H1 (cell line): ENCODE measurements at regions not wholly inside any gene's neighbourhood (a gene's known extent, or its start where the extent isn't known, plus 50 kb on each side); places are given as distances from the start of the nearest gene placed in this dataset.

Experiments used
- CTCF ChIA-PET: fragments of 300-600 bp; sonication (Branson Sonifier 250); formaldehyde crosslinking; loops from one replicate; lab custom pipeline; 2021; ENCODE audit not compliant: partially characterized antibody; lab: Charles Lee
- POLR2A ChIA-PET: fragments of 300-600 bp; sonication (Branson Sonifier 250); formaldehyde crosslinking; loops from one replicate; lab custom pipeline; 2021; ENCODE audit warnings: inconsistent platforms; ENCODE audit not compliant: partially characterized antibody; lab: Charles Lee
- DNase-seq, 2 experiments: peaks; one replicate each; pipeline versions ENCODE4 v3.0.0 to v3.0.0-alpha.2; 2010 to 2022; ENCODE audit warnings: low spot score in 2 of 2, low read depth in 1 of 2, mixed read lengths in 1 of 2
- FAIRE-seq: peaks from 2 replicates; lab custom pipeline; 2011; peaks lifted over from hg19 to GRCh38; lab: Jason Lieb, UNC
- H2AFZ ChIP-seq: 2 replicates; pipeline ENCODE4 v1.8.1; 2012; ENCODE audit warnings: low read length, inconsistent platforms
- H2AK5ac ChIP-seq: 2 replicates; pipeline ENCODE4 v1.6.1; 2013; ENCODE audit warnings: low read depth, low read length
- H2BK120ac ChIP-seq: replicated peaks from 2 replicates; pipeline ENCODE3; 2013; ENCODE audit warnings: low read depth, low read length, inconsistent platforms
- H2BK12ac ChIP-seq: 2 replicates; pipeline ENCODE4 v1.6.1; 2013; ENCODE audit warnings: low read depth, low read length
- H2BK15ac ChIP-seq: 2 replicates; pipeline ENCODE4 v1.6.1; 2013; ENCODE audit warnings: low read length
- H2BK20ac ChIP-seq: 2 replicates; pipeline ENCODE4 v1.6.1; 2013; ENCODE audit warnings: low read length
- H2BK5ac ChIP-seq: 2 replicates; pipeline ENCODE4 v1.6.1; 2013; ENCODE audit warnings: low read depth, low read length
- H3K14ac ChIP-seq: 2 replicates; pipeline ENCODE4 v1.6.1; 2013; ENCODE audit warnings: inconsistent platforms; ENCODE audit not compliant: insufficient read length
- H3K18ac ChIP-seq: 2 replicates; pipeline ENCODE4 v1.6.1; 2013; ENCODE audit warnings: low read length; ENCODE audit errors: extremely low read depth
- H3K23ac ChIP-seq: 2 replicates; pipeline ENCODE4 v1.6.1; 2013; ENCODE audit warnings: inconsistent platforms; ENCODE audit not compliant: insufficient read length
- H3K23me2 ChIP-seq: 2 replicates; pipeline ENCODE4 v1.6.1; 2013; ENCODE audit warnings: low read depth, low read length
- H3K27ac ChIP-seq: 2 replicates; pipeline ENCODE4 v1.6.1; 2011; ENCODE audit warnings: low read depth, low read length, inconsistent platforms
- H3K27me3 ChIP-seq, 4 experiments: replicated peaks in 1 of 4; 1 replicate in 1 of 4; 2 replicates in 3 of 4; pipeline versions ENCODE4 v1.6.1 to v1.8.1; 2011 to 2013; ENCODE audit warnings: low read length in 3 of 4, mild to moderate bottlenecking in 3 of 4, inconsistent platforms in 2 of 4, mixed read lengths in 2 of 4, moderate library complexity in 1 of 4; ENCODE audit not compliant: control insufficient read depth in 3 of 4, insufficient read depth in 3 of 4; ENCODE audit errors: extremely low read depth in 1 of 4
- H3K36me3 ChIP-seq, 4 experiments: 2 replicates each; pipeline versions ENCODE4 v1.6.1 to v1.8.1; 2011 to 2013; ENCODE audit warnings: mild to moderate bottlenecking in 4 of 4, low read length in 3 of 4, moderate library complexity in 2 of 4, control low read depth in 1 of 4, inconsistent platforms in 1 of 4; ENCODE audit not compliant: insufficient read depth in 4 of 4, control insufficient read depth in 2 of 4
- H3K4ac ChIP-seq: replicated peaks from 2 replicates; pipeline ENCODE3; 2013; ENCODE audit warnings: low read length, low read depth, mixed read lengths, inconsistent platforms; ENCODE audit not compliant: insufficient read length
- H3K4me1 ChIP-seq, 4 experiments: replicated peaks in 1 of 4; 1 replicate in 1 of 4; 2 replicates in 3 of 4; pipeline versions ENCODE4 v1.6.1 to v1.8.1; 2011 to 2013; ENCODE audit warnings: low read length in 3 of 4, inconsistent platforms in 2 of 4, mixed read lengths in 1 of 4; ENCODE audit not compliant: insufficient read depth in 4 of 4, control insufficient read depth in 3 of 4
- H3K4me2 ChIP-seq, 2 experiments: 2 replicates each; pipeline versions ENCODE4 v1.6.1 to v1.8.1; 2011 to 2013; ENCODE audit warnings: low read depth in 2 of 2, low read length in 2 of 2, control low read depth in 1 of 2, inconsistent platforms in 1 of 2, mild to moderate bottlenecking in 1 of 2; ENCODE audit not compliant: insufficient read depth in 1 of 2
- H3K4me3 ChIP-seq, 4 experiments: fragments of 200-600, 300-600 bp in 1 of 4; sonication (generic), shearing (Covaris generic), sonication (Bioruptor Twin) in 1 of 4; 2 replicates each; pipeline versions ENCODE4 v1.5.1 to v1.8.1; 2011 to 2016; ENCODE audit warnings: low read length in 4 of 4, low read depth in 3 of 4, control low read depth in 2 of 4, inconsistent platforms in 2 of 4, mild to moderate bottlenecking in 2 of 4, mixed read lengths in 1 of 4, moderate library complexity in 1 of 4; ENCODE audit not compliant: insufficient read depth in 2 of 4; ENCODE audit errors: extremely low read depth in 1 of 4
- H3K56ac ChIP-seq: replicated peaks from 2 replicates; pipeline ENCODE3; 2013; ENCODE audit warnings: low read depth, mild to moderate bottlenecking, mixed read lengths, low read length, inconsistent platforms; ENCODE audit not compliant: insufficient read length
- H3K79me1 ChIP-seq: 2 replicates; pipeline ENCODE4 v1.6.1; 2013; ENCODE audit warnings: low read depth, low read length, control low read depth
- H3K79me2 ChIP-seq, 2 experiments: 2 replicates each; pipeline versions ENCODE4 v1.6.1 to v1.8.1; 2012 to 2013; ENCODE audit warnings: low read length in 2 of 2, mild to moderate bottlenecking in 2 of 2, inconsistent platforms in 1 of 2; ENCODE audit not compliant: insufficient read depth in 2 of 2, control insufficient read depth in 1 of 2
- H3K9ac ChIP-seq, 4 experiments: replicated peaks in 1 of 4; 1 replicate in 1 of 4; 2 replicates in 3 of 4; pipeline versions ENCODE4 v1.6.1 to v1.8.1; 2011 to 2013; ENCODE audit warnings: low read depth in 3 of 4, low read length in 3 of 4, control low read depth in 2 of 4, mild to moderate bottlenecking in 2 of 4, moderate library complexity in 2 of 4, inconsistent platforms in 1 of 4; ENCODE audit errors: extremely low read depth in 1 of 4
- H3K9me3 ChIP-seq, 2 experiments: 2 replicates each; pipeline versions ENCODE4 v1.6.1 to v1.8.1; 2012 to 2013; ENCODE audit warnings: mild to moderate bottlenecking in 2 of 2, moderate library complexity in 2 of 2, control low read depth in 1 of 2, inconsistent platforms in 1 of 2, low read depth in 1 of 2, low read length in 1 of 2, mixed read lengths in 1 of 2; ENCODE audit not compliant: insufficient read depth in 2 of 2
- H4K20me1 ChIP-seq, 2 experiments: replicated peaks in 1 of 2; 2 replicates each; pipeline versions ENCODE3 to v1.8.1; 2011 to 2013; ENCODE audit warnings: inconsistent platforms in 2 of 2, low read length in 2 of 2, mild to moderate bottlenecking in 1 of 2; ENCODE audit not compliant: insufficient read depth in 2 of 2, control insufficient read depth in 1 of 2
- H4K5ac ChIP-seq: 2 replicates; pipeline ENCODE4 v1.6.1; 2013; ENCODE audit warnings: low read length, low read depth, mixed read lengths, inconsistent platforms; ENCODE audit not compliant: insufficient read length
- H4K8ac ChIP-seq: 2 replicates; pipeline ENCODE4 v1.8.0; 2013; ENCODE audit warnings: mild to moderate bottlenecking, moderate library complexity, low read length, inconsistent platforms; ENCODE audit not compliant: insufficient read depth; ENCODE audit errors: extremely low read depth
- H4K91ac ChIP-seq: replicated peaks from 2 replicates; pipeline ENCODE3; 2013; ENCODE audit warnings: low read length, mixed read lengths, inconsistent platforms; ENCODE audit not compliant: insufficient read length
- ATF3 ChIP-seq: IDR thresholded peaks from 2 replicates; pipeline ENCODE4 v1.6.1; 2011; ENCODE audit warnings: low read depth, mild to moderate bottlenecking, low read length; ENCODE audit not compliant: insufficient read depth
- BCL11A ChIP-seq, 2 experiments: IDR thresholded peaks; one replicate each; pipeline ENCODE4 v1.6.1; 2011; ENCODE audit warnings: low read depth in 2 of 2, low read length in 2 of 2, mild to moderate bottlenecking in 2 of 2
- EGR1 ChIP-seq: IDR thresholded peaks from 2 replicates; pipeline ENCODE4 v1.6.1; 2011; ENCODE audit warnings: low read depth, low read length, borderline replicate concordance
- EZH2 ChIP-seq: fragments of 200-600 bp; sonication (generic); IDR thresholded peaks from 2 replicates; pipeline ENCODE4 v1.7.1; 2012; ENCODE audit warnings: low read depth, mild to moderate bottlenecking, moderate library complexity, low read length, inconsistent platforms; ENCODE audit not compliant: severe bottlenecking
- RBBP5 ChIP-seq: IDR thresholded peaks from 2 replicates; pipeline ENCODE4 v1.7.1; 2012; ENCODE audit warnings: low read depth, mild to moderate bottlenecking, inconsistent platforms, low read length, moderate library complexity, borderline replicate concordance
- SP1 ChIP-seq: IDR thresholded peaks from 2 replicates; pipeline ENCODE4 v1.6.1; 2011; ENCODE audit warnings: low read depth, low read length
- TAF1 ChIP-seq: IDR thresholded peaks from 2 replicates; pipeline ENCODE4 v1.6.1; 2011; ENCODE audit warnings: mild to moderate bottlenecking, low read depth, low read length
- WGBS, 2 experiments: shearing (Covaris generic) in 1 of 2; methylation state at CpG; one replicate each; pipeline versions ENCODE4 v1.1.6 to v1.1.7; 2013 to 2015; ENCODE audit warnings: low lambda C conversion rate in 2 of 2, mixed read lengths in 2 of 2, inconsistent platforms in 1 of 2, low coverage in 1 of 2, missing lambda C conversion rate in 1 of 2; ENCODE audit not compliant: insufficient replicate concordance in 2 of 2, insufficient coverage in 1 of 2, insufficient read length in 1 of 2; ENCODE audit errors: extremely low coverage in 1 of 2, missing lambda C conversion rate in 1 of 2; 5-methylcytosine and 5-hydroxymethylcytosine counted together

GRCh38 chr1:215417122-215417521 is 150.0 kb upstream of the KCTD3 start:
- Histone ChIP-seq H4K8ac (no peak overlapping the region), H4K20me1 (no peaks in the 10 kb centered on the region), H3K23me2 (no peaks in the 10 kb centered on the region), H2BK20ac (no peak overlapping the region), H2BK120ac (no peak overlapping the region), H3K23ac (no peak overlapping the region), H3K4me3 (no peak overlapping the region), H3K4me2 (no peak overlapping the region), H2BK12ac (no peak overlapping the region), H3K9me3 (no peaks in the 10 kb centered on the region), H2BK15ac (no peak overlapping the region), H3K4ac (no peak overlapping the region), H4K5ac (no peak overlapping the region), H3K27ac (no peak overlapping the region), H3K79me1 (no peaks in the 10 kb centered on the region), H3K56ac (no peak overlapping the region), H2AFZ (no peak overlapping the region), H2AK5ac (no peak overlapping the region), H3K18ac (no peak overlapping the region), H3K36me3 (no peaks in the 10 kb centered on the region), H3K27me3 (no peaks in the 10 kb centered on the region), H4K91ac (no peak overlapping the region), H3K14ac (no peak overlapping the region), H3K4me1 (peaks cover 0 to 4% (median 0%) of the 10 kb centered on the region in 4 experiments; a peak in 1 of 7 replicates), H3K79me2 (no peaks in the 10 kb centered on the region), H3K9ac (no peak overlapping the region), H2BK5ac (no peak overlapping the region)
- ChIA-PET POLR2A (no interaction called here), CTCF (interaction anchor here (1.2 kb wide), 1 partner anchor 22 kb away, joined by 4 read pairs; no protein-coding TSS in a partner anchor)
- FAIRE-seq (no peak), DNase-seq (no peak)
- 86% methylated on average over 5 of the region's 5 CpGs; no CpG with 5 or more reads in 1 of the 2 experiments for WGBS, 2 experiments
- TF ChIP-seq SP1 (no peak), EZH2 (no peak), ATF3 (no peak), BCL11A (IDR thresholded peaks at IDR 0.05; ENCODE audit: low read depth in 2 of 2, low read length in 2 of 2) (no peak), EGR1 (no peak), TAF1 (no peak), RBBP5 (no peak)
